GM18517 (cell line): ENCODE measurements at regions not wholly inside any gene's neighbourhood (a gene's known extent, or its start where the extent isn't known, plus 50 kb on each side); places are given as distances from the start of the nearest gene placed in this dataset.
A peak's percentile ranks its signal among the peaks of the same experiment; 100 is the strongest.

ENCODE experiments used
- ATAC-seq: cut with Tn5 transposase; IDR thresholded peaks from one replicate; pipeline ENCODE4 v1.9.1; 2021; ENCODE audit warnings: mild to moderate bottlenecking, moderate library complexity; ENCODE audit not compliant: unreplicated experiment

DNA sequence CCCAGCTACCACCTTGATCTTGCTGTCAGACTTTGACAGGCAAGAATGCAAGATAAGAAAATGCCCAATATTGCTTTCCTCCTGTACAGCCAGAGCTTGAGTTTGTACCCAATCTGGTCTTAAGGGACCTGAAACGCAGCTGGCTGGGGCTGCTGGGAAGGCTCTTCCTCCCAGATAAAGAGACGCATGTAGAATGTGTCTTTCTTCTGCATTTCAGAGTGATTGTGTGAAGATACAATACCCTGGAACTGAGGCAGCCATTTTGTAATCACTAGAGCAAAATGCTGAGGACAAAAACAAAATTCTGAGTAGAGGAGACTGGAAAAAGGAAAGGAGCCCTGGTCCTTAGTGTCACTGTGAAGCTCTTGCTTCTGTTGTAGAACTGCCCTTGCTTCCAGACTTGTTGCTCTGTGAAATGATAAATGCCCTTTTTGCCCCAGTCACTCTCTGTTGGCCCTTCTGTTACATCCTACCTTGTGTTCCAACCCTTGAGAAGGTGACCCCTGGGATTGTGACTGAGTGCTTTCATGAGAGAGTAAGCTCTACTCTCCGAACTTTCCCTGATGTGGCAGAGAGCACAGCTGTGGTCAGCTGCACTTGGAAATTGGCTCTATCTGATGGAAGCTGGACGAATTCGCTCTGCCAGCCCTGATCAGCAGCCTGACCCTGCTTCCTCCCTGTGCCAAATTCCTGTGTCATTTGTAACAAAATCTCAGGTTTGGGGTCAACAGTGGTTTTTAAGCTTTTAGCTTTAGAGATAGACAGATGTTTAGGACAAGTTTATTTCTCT, 137.4 kb upstream of the RBMS1 start:
- no peak for ATAC-seq

DNA sequence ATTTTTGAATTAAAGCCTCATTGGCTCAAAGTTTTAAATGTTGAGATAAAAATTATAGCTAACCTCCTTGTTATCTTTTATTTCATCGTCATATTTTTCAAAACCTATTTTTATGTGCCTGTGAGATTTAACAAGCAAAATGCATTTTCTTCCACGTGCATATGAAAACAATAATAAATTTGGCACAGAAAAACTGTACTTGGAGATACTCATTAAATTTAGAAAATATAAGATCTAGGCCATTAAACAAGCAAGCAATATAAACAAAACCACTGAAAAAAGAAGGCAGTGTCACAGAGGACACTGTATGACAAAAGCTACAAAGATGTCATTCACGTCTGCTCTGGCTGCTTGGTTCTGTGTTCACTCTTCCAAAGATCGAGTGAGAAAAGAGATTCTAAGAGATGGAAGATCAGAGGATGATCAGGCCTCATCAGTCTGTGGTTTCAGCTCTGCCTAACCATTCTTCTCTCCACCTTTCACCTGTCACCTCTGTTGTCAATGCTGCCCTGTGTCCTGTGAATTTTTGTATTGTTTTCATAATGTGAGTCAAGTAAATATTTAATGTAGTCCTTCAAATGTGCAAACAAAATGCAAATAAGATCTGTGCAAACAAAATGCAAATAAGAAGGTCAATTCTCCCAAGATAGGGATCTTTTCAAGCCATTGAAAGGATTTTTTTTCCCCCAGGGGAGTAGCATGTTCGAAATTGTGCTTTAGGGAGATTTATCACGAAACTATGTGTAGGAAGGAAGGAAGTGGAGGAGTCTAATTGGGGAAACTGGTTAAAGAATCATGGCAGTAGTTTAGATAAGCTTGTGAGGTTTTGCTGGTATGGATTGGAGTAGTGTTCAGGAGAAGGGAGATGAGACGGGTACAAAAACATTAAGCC, 138.7 kb upstream of the RBMS1 start:
- ATAC-seq: no peak

DNA sequence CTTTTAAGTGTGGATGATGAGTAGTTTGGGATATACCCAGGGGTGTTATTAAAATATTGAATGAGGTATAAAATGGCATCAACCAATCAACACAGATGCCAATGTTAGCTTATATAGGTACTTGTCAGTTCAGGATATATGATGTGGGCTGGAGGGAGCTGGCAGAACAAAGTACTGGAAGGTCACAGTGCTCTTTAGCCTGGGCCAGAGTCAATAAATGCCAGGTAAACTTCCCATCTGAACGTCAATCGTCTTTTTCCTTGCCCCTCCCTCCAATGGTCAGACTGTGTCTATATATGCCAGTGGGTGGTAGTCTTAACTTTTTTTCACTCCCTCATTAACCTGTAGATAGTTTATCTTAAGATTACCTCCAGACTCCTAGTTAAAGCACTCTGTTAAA, 140.8 kb upstream of the RBMS1 start:
- ATAC-seq: no peak

GRCh38 chr2:160635488-160635887, 141.9 kb upstream of the RBMS1 start:
- no peak for ATAC-seq

DNA sequence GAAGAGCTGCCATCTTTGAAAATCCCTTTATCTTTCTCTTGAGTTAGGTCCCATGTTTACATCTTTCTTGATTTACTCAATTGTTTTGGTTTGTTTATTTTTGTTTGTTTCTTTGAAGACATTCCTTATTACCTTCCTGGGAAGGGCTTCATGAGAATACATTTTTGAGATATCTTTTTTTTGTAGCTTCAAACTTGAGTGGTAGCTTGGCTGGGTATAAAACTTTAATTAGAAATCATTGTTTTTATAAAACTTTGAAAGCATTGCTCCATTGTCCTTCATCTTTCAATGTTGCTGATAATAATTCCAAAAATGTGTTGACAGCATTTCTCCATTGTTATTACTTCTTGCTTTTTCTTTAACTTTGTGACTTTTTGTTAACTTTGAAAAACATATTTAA, 145.9 kb upstream of the RBMS1 start:
- ATAC-seq: no peak

- no peak for ATAC-seq
These were observed 153.3 kb upstream of the RBMS1 start for GRCh38 chr2:160646684-160647444.

GRCh38 chr2:160647967-160648685, 154.5 kb upstream of the RBMS1 start:
- ATAC-seq: no peak

- ATAC-seq: no peak
These were observed 156.1 kb upstream of the RBMS1 start for GRCh38 chr2:160649698-160650097.

DNA sequence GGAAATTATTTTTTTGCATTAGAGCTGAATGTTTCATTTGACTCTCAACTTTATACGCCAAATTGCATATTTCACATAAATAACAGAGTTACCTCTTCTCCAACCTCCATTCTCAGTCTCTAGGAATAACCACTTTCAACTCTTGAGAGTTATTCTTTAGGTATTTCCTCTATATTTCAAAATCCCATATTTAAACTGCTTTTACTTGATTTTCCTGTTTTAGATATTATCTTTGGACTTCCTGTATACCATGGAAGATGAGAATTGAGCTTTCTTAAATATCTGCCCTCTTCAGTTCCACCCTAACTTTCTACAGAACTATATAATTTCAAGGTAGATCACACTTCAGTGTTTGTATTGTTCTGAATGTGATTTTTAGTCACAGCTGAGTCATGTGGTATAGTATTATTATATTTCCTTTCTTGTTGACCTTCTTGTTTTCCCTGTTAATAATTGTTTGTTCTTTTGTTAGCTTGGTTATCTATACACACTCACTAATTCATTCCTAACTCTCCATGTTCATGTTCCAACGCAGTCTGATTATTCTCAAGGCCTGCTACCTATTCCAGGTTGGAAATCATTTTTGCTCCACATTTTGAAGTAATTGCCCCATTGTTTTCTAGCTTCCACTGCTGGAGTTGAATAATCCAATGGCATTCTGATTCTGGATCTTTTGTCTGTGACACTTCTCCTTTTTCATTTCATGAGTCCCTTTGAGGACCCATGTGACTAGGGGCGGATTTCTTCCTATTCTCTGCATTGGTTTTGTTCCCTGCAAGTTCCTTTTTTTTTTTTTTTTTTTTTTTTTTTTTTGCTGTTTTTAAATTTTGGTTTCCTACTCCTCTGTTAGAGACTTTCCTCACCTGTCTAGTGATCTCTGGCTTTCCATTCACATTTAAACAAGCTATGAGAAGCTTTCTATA, 156.8 kb upstream of the RBMS1 start:
- ATAC-seq: no peak

DNA sequence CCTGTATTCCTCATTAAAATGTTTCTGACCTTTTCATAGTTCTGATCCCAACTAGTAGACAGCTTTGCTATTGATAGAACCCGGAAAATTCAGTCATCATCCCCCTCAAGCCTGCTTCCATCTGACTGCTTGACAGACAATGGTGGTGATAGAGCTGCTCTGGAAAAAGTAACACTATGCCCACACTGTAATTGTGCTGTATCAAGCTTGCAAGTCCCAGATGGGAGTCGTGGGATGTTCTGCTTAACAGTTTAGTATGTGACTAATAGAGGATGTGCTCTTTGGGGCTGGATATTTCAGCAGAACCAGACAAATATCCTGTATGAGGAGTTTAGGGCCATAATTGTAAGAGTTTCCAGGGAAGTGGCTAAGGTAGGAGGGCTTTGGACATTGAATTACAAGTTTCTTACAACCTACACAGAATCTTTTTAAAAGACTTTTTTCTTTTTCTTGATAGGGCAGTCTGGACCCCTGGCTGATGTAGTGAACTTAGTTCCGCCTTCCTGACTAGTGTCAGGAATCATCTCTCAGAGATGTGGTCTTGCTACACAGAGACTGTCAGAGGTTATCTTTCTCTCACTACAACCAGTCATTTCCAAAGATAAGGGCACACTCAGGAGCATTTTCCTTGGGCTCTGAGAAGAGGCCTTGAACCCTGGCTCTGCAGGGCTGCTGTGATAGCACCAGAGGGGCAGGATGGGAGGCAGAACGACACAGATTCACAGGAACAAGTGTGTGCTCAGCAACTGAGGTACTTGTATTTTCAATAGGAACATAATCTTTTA, 158.0 kb upstream of the RBMS1 start:
- ATAC-seq: no peak

GRCh38 chr2:160652236-160652635, 158.6 kb upstream of the RBMS1 start:
- ATAC-seq: no peak

- no peak for ATAC-seq
These were observed 163.6 kb upstream of the RBMS1 start for GRCh38 chr2:160657196-160657595.

GRCh38 chr2:160658851-160659250, 165.2 kb upstream of the RBMS1 start:
- ATAC-seq: no peak

DNA sequence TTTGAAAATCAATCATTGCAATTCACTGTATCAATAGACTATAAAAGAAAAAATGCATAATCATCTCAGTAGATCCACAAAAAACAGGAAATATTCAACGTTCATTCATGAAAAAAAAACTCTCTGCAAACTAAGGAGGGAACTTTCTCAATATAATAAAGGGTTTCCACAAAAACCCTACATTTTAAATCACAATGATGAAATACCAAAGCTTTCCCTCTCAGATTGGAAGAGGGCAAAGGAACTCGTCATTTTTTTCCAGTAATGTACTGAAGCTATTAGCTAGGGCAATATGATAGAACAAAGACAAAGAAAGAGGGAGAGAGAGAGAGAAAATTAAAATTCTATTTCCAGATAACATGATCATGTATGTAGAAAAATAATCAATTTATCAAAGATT, 167.1 kb upstream of the RBMS1 start:
- ATAC-seq: no peak

GRCh38 chr2:160664603-160665140, 171.1 kb upstream of the RBMS1 start:
- ATAC-seq: no peak

DNA sequence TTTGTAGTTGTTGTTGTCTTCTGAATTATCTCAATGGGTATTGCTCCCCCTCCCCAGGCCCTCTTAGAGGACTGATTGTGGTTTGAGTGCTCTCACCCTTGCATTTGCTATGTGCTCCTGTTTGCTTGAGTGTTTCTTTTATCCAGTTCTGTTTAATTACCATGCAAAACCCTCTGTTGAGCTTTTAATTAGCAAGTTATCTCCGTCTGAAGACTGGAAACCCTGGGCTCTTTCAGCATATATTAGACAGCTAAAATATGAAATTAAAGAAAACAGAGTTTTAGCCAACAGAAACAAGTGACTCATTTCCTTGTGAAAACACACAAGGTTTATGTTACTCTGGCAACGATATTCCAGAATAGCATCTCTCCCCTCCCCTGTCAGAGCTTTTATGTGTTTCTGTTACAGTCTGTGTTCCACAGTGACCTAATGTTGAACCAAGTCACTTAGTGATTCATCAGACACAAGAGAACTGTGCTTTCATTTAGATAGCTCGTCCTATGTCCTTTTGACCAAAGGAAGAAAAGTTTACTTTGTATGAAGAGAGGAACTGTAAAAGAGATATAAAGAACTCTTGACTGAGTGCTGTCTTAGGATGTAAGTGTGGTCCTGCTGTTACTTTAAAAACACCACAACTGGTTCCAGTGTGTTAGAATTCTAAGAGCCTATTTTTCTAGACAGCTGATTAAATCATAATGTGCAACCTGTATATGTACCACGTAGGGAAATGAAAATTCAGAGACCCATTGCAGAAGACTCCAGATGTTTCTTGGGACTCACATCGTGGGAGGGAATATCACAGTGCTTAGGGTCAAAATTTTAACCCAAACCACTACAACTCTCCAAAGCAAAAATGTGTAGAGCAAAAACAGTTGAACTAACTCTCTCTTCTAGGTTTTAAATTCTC, 172.8 kb upstream of the RBMS1 start:
- peak; percentile 75 for ATAC-seq

DNA sequence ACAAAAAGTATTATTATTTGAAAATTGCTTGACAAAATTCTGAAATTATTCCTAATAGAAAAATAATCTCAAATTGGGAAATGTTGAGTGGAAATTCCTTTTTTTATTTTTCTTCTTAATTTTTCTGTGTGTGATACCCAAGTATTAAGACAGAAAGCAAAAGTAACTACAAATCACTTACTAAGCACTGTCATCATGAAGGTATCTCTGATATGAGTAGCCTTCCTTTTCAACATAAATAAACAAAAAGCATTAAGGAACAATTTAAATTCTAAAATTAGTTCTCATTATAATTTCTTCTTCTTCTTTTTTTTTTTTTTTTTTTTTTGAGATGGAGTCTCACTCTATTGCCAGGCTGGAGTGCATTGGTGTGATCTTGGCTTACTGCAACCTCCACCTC, 174.2 kb upstream of the RBMS1 start:
- ATAC-seq: no peak

DNA sequence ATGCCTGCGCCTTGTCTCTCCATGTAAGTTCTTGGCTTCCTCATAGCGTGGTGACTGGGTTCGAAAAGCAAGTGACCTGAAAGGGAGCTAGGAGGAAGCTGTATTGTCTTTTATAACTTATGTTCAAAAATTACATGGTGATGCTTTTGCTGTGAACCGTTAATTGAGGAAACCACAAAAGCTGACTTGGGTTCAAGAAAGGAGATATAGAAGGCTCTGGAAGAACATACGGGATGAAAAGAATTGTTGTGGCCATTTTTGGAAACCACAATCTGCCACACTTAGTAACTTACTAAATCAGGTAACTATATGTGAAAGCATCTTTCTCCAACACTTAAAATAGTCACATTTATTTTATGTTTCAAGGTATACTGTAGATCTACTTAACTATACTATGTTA, 177.0 kb upstream of the RBMS1 start:
- ATAC-seq: no peak
